ENCODE measurements at regions not wholly inside any gene's neighbourhood (a gene's known extent, or its start where the extent isn't known, plus 50 kb on each side); places are given as distances from the start of the nearest gene placed in this dataset.

DNA sequence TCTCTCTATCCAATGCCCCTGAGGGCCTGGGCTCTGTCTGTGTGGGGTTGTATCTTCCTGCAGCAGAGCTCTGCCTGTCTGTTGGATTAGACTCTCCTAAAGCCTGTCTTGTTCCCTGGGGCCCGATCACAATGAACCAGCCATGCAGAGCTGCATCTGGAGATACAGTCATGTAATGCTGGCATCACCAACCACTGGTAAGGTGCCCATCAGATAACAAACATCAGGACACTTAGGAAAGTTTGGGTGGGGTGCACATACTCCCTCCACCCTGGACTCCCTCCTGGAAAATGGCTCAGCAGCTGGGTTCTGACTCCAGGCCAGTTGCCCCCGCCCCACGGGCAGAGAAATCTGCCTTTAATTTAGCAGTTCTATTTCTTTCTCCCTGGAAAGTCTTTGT, 61.3 kb upstream of the BRD7 start:
- intact Hi-C loops (cut with micrococcal nuclease; ENCODE audit: unreplicated experiment): no loop called here
- H3K79me2 ChIP-seq (ENCODE audit: control insufficient read depth, insufficient read depth, low read length): no peaks in the 10 kb centered on the region
- BruUV-seq (replicated peaks): no TSS peak

More for the DNA sequence above, 61.3 kb upstream of the BRD7 start:
- RAD21 ChIA-PET (ENCODE audit: unreplicated experiment): no interaction called here
- CTCF ChIA-PET: no interaction called here
- Histone ChIP-seq H3K27ac (ENCODE audit: control insufficient read depth, insufficient read depth) (no peak overlapping the region), H3K9ac (ENCODE audit: control insufficient read depth, insufficient read depth, low read length) (no peak overlapping the region), H4K20me1 (ENCODE audit: control insufficient read depth, insufficient read depth) (no peaks in the 10 kb centered on the region), H3K4me1 (ENCODE audit: control insufficient read depth, insufficient read depth, low read length) (no peaks in the 10 kb centered on the region), H3K27me3 (replicated peaks in 1 of 2; ENCODE audit: control insufficient read depth in 2 of 2, insufficient read depth in 2 of 2, low read length in 1 of 2) (peaks cover 0 to 2% of the 10 kb centered on the region in 2 experiments; a peak in 3 of 4 replicates), H3K4me3 (no peak overlapping the region), H3K9me3 (replicated peaks; ENCODE audit: control insufficient read depth, insufficient read depth, low read length) (no peaks in the 10 kb centered on the region), H3K36me3 (ENCODE audit: control insufficient read depth in 2 of 2, insufficient read depth in 2 of 2, low read length in 1 of 2) (no peaks in the 10 kb centered on the region), H2AFZ (ENCODE audit: control insufficient read depth, low read depth, low read length) (no peak overlapping the region), H3K4me2 (ENCODE audit: control insufficient read depth, insufficient read depth) (no peak overlapping the region)
- POLR2A ChIA-PET: no interaction called here
- ATAC-seq: no peak
- TF ChIP-seq, protein P1, sequence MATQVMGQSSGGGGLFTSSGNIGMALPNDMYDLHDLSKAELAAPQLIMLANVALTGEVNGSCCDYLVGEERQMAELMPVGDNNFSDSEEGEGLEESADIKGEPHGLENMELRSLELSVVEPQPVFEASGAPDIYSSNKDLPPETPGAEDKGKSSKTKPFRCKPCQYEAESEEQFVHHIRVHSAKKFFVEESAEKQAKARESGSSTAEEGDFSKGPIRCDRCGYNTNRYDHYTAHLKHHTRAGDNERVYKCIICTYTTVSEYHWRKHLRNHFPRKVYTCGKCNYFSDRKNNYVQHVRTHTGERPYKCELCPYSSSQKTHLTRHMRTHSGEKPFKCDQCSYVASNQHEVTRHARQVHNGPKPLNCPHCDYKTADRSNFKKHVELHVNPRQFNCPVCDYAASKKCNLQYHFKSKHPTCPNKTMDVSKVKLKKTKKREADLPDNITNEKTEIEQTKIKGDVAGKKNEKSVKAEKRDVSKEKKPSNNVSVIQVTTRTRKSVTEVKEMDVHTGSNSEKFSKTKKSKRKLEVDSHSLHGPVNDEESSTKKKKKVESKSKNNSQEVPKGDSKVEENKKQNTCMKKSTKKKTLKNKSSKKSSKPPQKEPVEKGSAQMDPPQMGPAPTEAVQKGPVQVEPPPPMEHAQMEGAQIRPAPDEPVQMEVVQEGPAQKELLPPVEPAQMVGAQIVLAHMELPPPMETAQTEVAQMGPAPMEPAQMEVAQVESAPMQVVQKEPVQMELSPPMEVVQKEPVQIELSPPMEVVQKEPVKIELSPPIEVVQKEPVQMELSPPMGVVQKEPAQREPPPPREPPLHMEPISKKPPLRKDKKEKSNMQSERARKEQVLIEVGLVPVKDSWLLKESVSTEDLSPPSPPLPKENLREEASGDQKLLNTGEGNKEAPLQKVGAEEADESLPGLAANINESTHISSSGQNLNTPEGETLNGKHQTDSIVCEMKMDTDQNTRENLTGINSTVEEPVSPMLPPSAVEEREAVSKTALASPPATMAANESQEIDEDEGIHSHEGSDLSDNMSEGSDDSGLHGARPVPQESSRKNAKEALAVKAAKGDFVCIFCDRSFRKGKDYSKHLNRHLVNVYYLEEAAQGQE (IDR thresholded peaks at IDR 0.05; ENCODE audit: low read depth, low read length): no peak
- TF ChIP-seq RFX5 (IDR thresholded peaks at IDR 0.05; ENCODE audit: low read depth, low read length): no peak
- no peak for TF ChIP-seq EP300 (IDR thresholded peaks at IDR 0.05; ENCODE audit: borderline replicate concordance in 1 of 2, control insufficient read depth in 1 of 2, low read depth in 2 of 2, low read length in 2 of 2)
- no peak for TF ChIP-seq RBBP5 (conservative IDR thresholded peaks at IDR 0.05)
- no peak for TF ChIP-seq MTA3 (IDR thresholded peaks at IDR 0.05; ENCODE audit: borderline replicate concordance, low read length)
- TF ChIP-seq, protein P2, sequence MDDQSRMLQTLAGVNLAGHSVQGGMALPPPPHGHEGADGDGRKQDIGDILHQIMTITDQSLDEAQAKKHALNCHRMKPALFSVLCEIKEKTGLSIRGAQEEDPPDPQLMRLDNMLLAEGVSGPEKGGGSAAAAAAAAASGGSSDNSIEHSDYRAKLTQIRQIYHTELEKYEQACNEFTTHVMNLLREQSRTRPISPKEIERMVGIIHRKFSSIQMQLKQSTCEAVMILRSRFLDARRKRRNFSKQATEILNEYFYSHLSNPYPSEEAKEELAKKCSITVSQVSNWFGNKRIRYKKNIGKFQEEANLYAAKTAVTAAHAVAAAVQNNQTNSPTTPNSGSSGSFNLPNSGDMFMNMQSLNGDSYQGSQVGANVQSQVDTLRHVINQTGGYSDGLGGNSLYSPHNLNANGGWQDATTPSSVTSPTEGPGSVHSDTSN (IDR thresholded peaks at IDR 0.05; ENCODE audit: insufficient replicate concordance, low read depth, low read length): no peak
- TF ChIP-seq NFYA (IDR thresholded peaks at IDR 0.05; ENCODE audit: borderline replicate concordance, low read depth, low read length): no peak
- no peak for TF ChIP-seq PML (IDR thresholded peaks at IDR 0.05; ENCODE audit: low read length)
- TF ChIP-seq, protein P3, sequence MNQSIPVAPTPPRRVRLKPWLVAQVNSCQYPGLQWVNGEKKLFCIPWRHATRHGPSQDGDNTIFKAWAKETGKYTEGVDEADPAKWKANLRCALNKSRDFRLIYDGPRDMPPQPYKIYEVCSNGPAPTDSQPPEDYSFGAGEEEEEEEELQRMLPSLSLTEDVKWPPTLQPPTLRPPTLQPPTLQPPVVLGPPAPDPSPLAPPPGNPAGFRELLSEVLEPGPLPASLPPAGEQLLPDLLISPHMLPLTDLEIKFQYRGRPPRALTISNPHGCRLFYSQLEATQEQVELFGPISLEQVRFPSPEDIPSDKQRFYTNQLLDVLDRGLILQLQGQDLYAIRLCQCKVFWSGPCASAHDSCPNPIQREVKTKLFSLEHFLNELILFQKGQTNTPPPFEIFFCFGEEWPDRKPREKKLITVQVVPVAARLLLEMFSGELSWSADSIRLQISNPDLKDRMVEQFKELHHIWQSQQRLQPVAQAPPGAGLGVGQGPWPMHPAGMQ (IDR thresholded peaks at IDR 0.05; ENCODE audit: borderline replicate concordance): no peak
- no peak for TF ChIP-seq NR2C1 (IDR thresholded peaks at IDR 0.05)
- no peak for TF ChIP-seq ATF7 (IDR thresholded peaks at IDR 0.05; ENCODE audit: low read depth)
- no peak for TF ChIP-seq GABPA (IDR thresholded peaks at IDR 0.05; ENCODE audit: low read depth)
- SMC1A ChIA-PET (ENCODE audit: uncharacterized antibody, unreplicated experiment): no interaction called here
- in situ Hi-C loops (cut with MboI): no loop called here
- no peak for FAIRE-seq
- WGBS (ENCODE audit: insufficient coverage, insufficient replicate concordance, low lambda C conversion rate, missing lambda C conversion rate): 33% methylated on average over 3 of the region's 3 CpGs
- no peak for DNase-seq (ENCODE audit: low read depth, low spot score)
